ENCODE measurements at regions not wholly inside any gene's neighbourhood (a gene's known extent, or its start where the extent isn't known, plus 50 kb on each side); places are given as distances from the start of the nearest gene placed in this dataset.

- H3K27ac ChIP-seq: no peak overlapping the region
- TF ChIP-seq CTCF (conservative IDR thresholded peaks at IDR 0.05): no peak
These were observed 471.7 kb upstream of the CDH7 start for GRCh38 chr18:65278939-65279667.

- no peak for TF ChIP-seq CTCF (conservative IDR thresholded peaks at IDR 0.05)
- H3K27ac ChIP-seq: no peak overlapping the region
These were observed 481.4 kb upstream of the CDH7 start for GRCh38 chr18:65269375-65269774.

- H3K27ac ChIP-seq: no peak overlapping the region
- no peak for TF ChIP-seq CTCF (conservative IDR thresholded peaks at IDR 0.05)
These were observed 485.1 kb upstream of the CDH7 start for GRCh38 chr18:65265761-65266160.

- H3K27ac ChIP-seq: no peak overlapping the region
- TF ChIP-seq CTCF (conservative IDR thresholded peaks at IDR 0.05): no peak
These were observed 490.8 kb upstream of the CDH7 start for GRCh38 chr18:65260030-65260429.

GRCh38 chr18:65259403-65259802, 491.4 kb upstream of the CDH7 start:
- TF ChIP-seq CTCF (conservative IDR thresholded peaks at IDR 0.05): no peak
- no peak overlapping the region for H3K27ac ChIP-seq

GRCh38 chr18:65257149-65257548, 493.7 kb upstream of the CDH7 start:
- H3K27ac ChIP-seq: no peak overlapping the region
- TF ChIP-seq CTCF (conservative IDR thresholded peaks at IDR 0.05): no peak

GRCh38 chr18:65255417-65255816, 495.4 kb upstream of the CDH7 start:
- no peak overlapping the region for H3K27ac ChIP-seq
- TF ChIP-seq CTCF (conservative IDR thresholded peaks at IDR 0.05): no peak

Data from VCaP (cell line).